OCI-LY1 (cell line): ENCODE measurements at regions not wholly inside any gene's neighbourhood (a gene's known extent, or its start where the extent isn't known, plus 50 kb on each side); places are given as distances from the start of the nearest gene placed in this dataset.

ENCODE experiments used
- H2AFZ ChIP-seq: fragments of 200-600 bp; sonication (generic), shearing (Covaris generic); 2 replicates; pipeline ENCODE4 v1.6.0; 2014; ENCODE audit warnings: antibody characterized with exemption, mild to moderate bottlenecking, low read length
- H3F3A ChIP-seq: fragments of 200-600 bp; sonication (generic), shearing (Covaris generic); 2 replicates; pipeline ENCODE4 v1.6.0; 2014; ENCODE audit warnings: mild to moderate bottlenecking, antibody characterized with exemption, low read length, moderate library complexity; ENCODE audit not compliant: insufficient read depth
- H3K27ac ChIP-seq: fragments of 200-600 bp; sonication (generic); 2 replicates; pipeline ENCODE4 v1.5.1; 2014; ENCODE audit warnings: low read length, mixed run types, mild to moderate bottlenecking, low read depth; ENCODE audit not compliant: poor library complexity, severe bottlenecking
- H3K27me3 ChIP-seq: fragments of 200-600 bp; sonication (generic); 2 replicates; pipeline ENCODE4 v1.6.0; 2014; ENCODE audit warnings: antibody characterized with exemption, mild to moderate bottlenecking, low read length, moderate library complexity; ENCODE audit not compliant: insufficient read depth
- H3K36me3 ChIP-seq: fragments of 200-600 bp; sonication (generic); 2 replicates; pipeline ENCODE4 v1.6.1; 2014; ENCODE audit warnings: mild to moderate bottlenecking, antibody characterized with exemption, low read length, moderate library complexity, mixed read lengths; ENCODE audit not compliant: insufficient read depth
- H3K4me1 ChIP-seq: fragments of 200-600 bp; sonication (generic); 2 replicates; pipeline ENCODE4 v1.5.1; 2014; ENCODE audit warnings: mild to moderate bottlenecking, low read length, moderate library complexity; ENCODE audit not compliant: insufficient read depth, severe bottlenecking
- H3K4me2 ChIP-seq: fragments of 200-600 bp; sonication (generic), shearing (Covaris generic); 2 replicates; pipeline ENCODE4 v1.6.1; 2014; ENCODE audit warnings: low read length
- H3K4me3 ChIP-seq: fragments of 200-600 bp; sonication (generic); 2 replicates; pipeline ENCODE4 v1.5.1; 2014; ENCODE audit warnings: low read length, low read depth, mild to moderate bottlenecking, mixed read lengths; ENCODE audit not compliant: poor library complexity, severe bottlenecking
- H3K79me2 ChIP-seq: fragments of 200-600 bp; shearing (Covaris generic); 2 replicates; pipeline ENCODE4 v1.6.1; 2016; ENCODE audit warnings: mixed run types, low read length, mixed read lengths; ENCODE audit not compliant: insufficient read depth
- H3K9ac ChIP-seq: fragments of 200-600 bp; sonication (generic), shearing (Covaris generic); 2 replicates; pipeline ENCODE4 v1.6.1; 2014; ENCODE audit warnings: mild to moderate bottlenecking, low read length, mixed read lengths
- H3K9me2 ChIP-seq: fragments of 200-600 bp; sonication (generic), shearing (Covaris generic); 2 replicates; pipeline ENCODE4 v1.6.1; 2014; ENCODE audit warnings: low read depth, mild to moderate bottlenecking, low read length, mixed read lengths
- H3K9me3 ChIP-seq: fragments of 200-600 bp; shearing (Covaris generic); 2 replicates; pipeline ENCODE4 v1.6.1; 2014; ENCODE audit warnings: low read length, mixed read lengths
- H4K20me1 ChIP-seq: fragments of 200-600 bp; sonication (generic), shearing (Covaris generic); 2 replicates; pipeline ENCODE4 v1.6.0; 2016; ENCODE audit warnings: mild to moderate bottlenecking, low read length; ENCODE audit not compliant: insufficient read depth
- EZH2 ChIP-seq: fragments of 200-600 bp; sonication (generic), shearing (Covaris generic); IDR thresholded peaks from 2 replicates; pipeline ENCODE4 v1.8.0; 2017; ENCODE audit warnings: borderline replicate concordance, mixed run types, mild to moderate bottlenecking, antibody characterized with exemption, low read length, moderate library complexity, mixed read lengths
- TF ChIP-seq, protein P1 (sequence below): fragments of 200-600 bp; sonication (generic), shearing (Covaris generic); IDR thresholded peaks from 2 replicates; pipeline ENCODE4 v1.5.1; 2017; ENCODE audit warnings: mild to moderate bottlenecking, antibody characterized with exemption, low read length, moderate library complexity, mixed read lengths

DNA sequence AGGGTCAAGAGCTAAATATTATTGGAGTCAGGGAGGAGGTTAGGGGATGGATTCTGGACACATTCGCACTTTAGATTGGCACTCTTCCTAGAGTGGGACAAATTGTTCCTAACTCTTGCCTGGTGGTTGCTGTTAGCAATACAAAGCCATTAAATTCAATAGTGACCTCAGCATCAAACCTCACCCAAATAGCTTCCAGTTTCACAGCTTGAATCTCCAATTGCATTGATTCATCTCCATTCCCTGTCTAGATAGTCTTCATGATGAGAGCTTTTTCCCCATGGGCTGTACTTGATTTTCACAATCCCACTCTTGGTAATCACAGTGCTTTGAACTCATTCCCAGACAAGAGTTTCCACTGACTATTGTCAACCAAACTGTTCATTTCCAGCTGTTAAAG lies 585.9 kb upstream of the SYT4 start:
- H3K9me2 ChIP-seq: no peaks in the 10 kb centered on the region
- H3K9ac ChIP-seq: no peak overlapping the region
- no peaks in the 10 kb centered on the region for H3K36me3 ChIP-seq
- H3K27me3 ChIP-seq: no peaks in the 10 kb centered on the region
- H3K4me2 ChIP-seq: no peak overlapping the region
- no peaks in the 10 kb centered on the region for H3K9me3 ChIP-seq
- H3K4me1 ChIP-seq: no peaks in the 10 kb centered on the region
- TF ChIP-seq, protein P1, sequence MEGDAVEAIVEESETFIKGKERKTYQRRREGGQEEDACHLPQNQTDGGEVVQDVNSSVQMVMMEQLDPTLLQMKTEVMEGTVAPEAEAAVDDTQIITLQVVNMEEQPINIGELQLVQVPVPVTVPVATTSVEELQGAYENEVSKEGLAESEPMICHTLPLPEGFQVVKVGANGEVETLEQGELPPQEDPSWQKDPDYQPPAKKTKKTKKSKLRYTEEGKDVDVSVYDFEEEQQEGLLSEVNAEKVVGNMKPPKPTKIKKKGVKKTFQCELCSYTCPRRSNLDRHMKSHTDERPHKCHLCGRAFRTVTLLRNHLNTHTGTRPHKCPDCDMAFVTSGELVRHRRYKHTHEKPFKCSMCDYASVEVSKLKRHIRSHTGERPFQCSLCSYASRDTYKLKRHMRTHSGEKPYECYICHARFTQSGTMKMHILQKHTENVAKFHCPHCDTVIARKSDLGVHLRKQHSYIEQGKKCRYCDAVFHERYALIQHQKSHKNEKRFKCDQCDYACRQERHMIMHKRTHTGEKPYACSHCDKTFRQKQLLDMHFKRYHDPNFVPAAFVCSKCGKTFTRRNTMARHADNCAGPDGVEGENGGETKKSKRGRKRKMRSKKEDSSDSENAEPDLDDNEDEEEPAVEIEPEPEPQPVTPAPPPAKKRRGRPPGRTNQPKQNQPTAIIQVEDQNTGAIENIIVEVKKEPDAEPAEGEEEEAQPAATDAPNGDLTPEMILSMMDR: no peak
- TF ChIP-seq EZH2: no peak
- no peak overlapping the region for H3K27ac ChIP-seq
- no peak overlapping the region for H3K4me3 ChIP-seq
- H2AFZ ChIP-seq: no peak overlapping the region
- H4K20me1 ChIP-seq: no peaks in the 10 kb centered on the region
- no peaks in the 10 kb centered on the region for H3F3A ChIP-seq
- no peaks in the 10 kb centered on the region for H3K79me2 ChIP-seq

DNA sequence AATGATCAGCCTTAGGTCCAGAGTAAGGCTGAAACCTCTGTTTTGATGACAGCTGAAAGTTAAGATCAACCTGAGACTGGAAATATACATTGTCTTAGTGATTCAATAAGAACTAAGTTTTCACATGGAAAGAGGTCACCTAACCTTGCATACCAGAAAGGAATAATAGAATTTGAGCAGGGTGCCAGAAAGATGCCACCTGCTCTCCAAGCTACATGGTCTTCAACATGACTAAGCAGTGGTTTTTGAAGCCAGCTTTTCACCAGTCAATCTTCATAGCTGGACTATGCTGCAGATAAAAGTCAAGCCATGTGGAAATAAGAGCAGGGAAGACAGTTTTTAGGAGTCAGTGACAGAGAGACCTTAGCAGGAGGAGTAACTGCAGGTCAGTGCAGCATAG lies 589.4 kb upstream of the SYT4 start:
- Histone ChIP-seq H3K9me3 (no peaks in the 10 kb centered on the region), H3K27ac (no peak overlapping the region), H3K36me3 (no peaks in the 10 kb centered on the region), H3K9ac (no peak overlapping the region), H3K4me1 (no peaks in the 10 kb centered on the region), H2AFZ (no peak overlapping the region), H3K4me2 (no peak overlapping the region), H4K20me1 (no peaks in the 10 kb centered on the region), H3K9me2 (no peaks in the 10 kb centered on the region), H3K79me2 (no peaks in the 10 kb centered on the region), H3F3A (no peaks in the 10 kb centered on the region), H3K4me3 (no peak overlapping the region), H3K27me3 (no peaks in the 10 kb centered on the region)
- TF ChIP-seq, protein P1: no peak
- TF ChIP-seq EZH2: no peak

DNA sequence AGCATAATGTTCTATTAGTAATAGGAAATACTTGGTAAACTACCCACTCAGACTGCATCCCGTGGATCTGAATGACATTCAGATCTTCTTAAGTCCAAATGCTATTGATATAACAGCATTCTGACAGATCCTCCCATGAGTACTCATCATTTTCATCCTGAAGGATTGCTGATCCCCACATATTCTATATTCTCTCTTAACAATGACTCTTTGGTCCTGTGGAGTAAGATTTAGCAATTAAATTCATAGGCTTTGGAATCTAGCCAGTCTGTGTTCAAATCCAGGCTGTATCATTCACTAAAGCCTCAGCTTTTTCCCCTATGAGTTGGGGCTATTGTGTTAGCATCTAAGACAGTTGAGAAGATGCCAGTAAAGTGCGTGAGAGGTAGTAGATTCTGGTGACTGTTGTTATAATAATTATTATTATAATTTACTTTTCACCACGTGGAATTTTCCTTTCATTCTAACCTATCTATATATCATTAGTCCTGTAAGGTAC lies 591.3 kb upstream of the SYT4 start:
- no peaks in the 10 kb centered on the region for H3K79me2 ChIP-seq
- H3K4me2 ChIP-seq: no peak overlapping the region
- no peaks in the 10 kb centered on the region for H3F3A ChIP-seq
- no peaks in the 10 kb centered on the region for H3K9me2 ChIP-seq
- no peaks in the 10 kb centered on the region for H3K36me3 ChIP-seq
- no peak overlapping the region for H3K27ac ChIP-seq
- H3K9ac ChIP-seq: no peak overlapping the region
- H3K9me3 ChIP-seq: no peaks in the 10 kb centered on the region
- TF ChIP-seq EZH2: no peak
- TF ChIP-seq, protein P1: no peak
- H2AFZ ChIP-seq: no peak overlapping the region
- no peaks in the 10 kb centered on the region for H3K4me1 ChIP-seq
- no peaks in the 10 kb centered on the region for H4K20me1 ChIP-seq
- H3K4me3 ChIP-seq: no peak overlapping the region
- H3K27me3 ChIP-seq: no peaks in the 10 kb centered on the region
